CD14-positive monocyte (primary cell): ENCODE measurements at regions not wholly inside any gene's neighbourhood (a gene's known extent, or its start where the extent isn't known, plus 50 kb on each side); places are given as distances from the start of the nearest gene placed in this dataset.

Experiments used
- DNase-seq, 3 donors: peaks; one replicate each; pipeline ENCODE4 v3.0.0-alpha.2; 2011 to 2022
- H2AFZ ChIP-seq: 2 replicates; pipeline ENCODE4 v1.6.0; 2012; ENCODE audit warnings: mild to moderate bottlenecking, low read depth, low read length, inconsistent platforms; ENCODE audit not compliant: insufficient read depth, poor library complexity, severe bottlenecking
- H3K27ac ChIP-seq, 2 donors: 1 replicate in 1 of 2; 2 replicates in 1 of 2; pipeline ENCODE4 v1.5.1; 2012 to 2013; ENCODE audit warnings: low read length in 2 of 2, control low read depth in 1 of 2, inconsistent platforms in 1 of 2, low read depth in 1 of 2, mild to moderate bottlenecking in 1 of 2
- H3K27me3 ChIP-seq, 2 donors: one replicate each; pipeline versions ENCODE4 v1.6.0 to v1.6.1; 2011 to 2013; ENCODE audit warnings: low read length in 2 of 2; ENCODE audit not compliant: control insufficient read depth in 2 of 2, insufficient read depth in 2 of 2
- H3K36me3 ChIP-seq, 2 donors: replicated peaks in 1 of 2; 1 replicate in 1 of 2; 2 replicates in 1 of 2; pipeline versions ENCODE4 v1.5.1 to v1.6.1; 2012 to 2013; ENCODE audit warnings: low read length in 2 of 2, control low read depth in 1 of 2, inconsistent platforms in 1 of 2, mild to moderate bottlenecking in 1 of 2; ENCODE audit not compliant: insufficient read depth in 2 of 2, control insufficient read depth in 1 of 2
- H3K4me1 ChIP-seq, 2 donors: 1 replicate in 1 of 2; 2 replicates in 1 of 2; pipeline versions ENCODE4 v1.5.1 to v1.6.1; 2012 to 2013; ENCODE audit warnings: low read length in 2 of 2, control low read depth in 1 of 2, inconsistent platforms in 1 of 2, mild to moderate bottlenecking in 1 of 2, moderate library complexity in 1 of 2; ENCODE audit not compliant: insufficient read depth in 2 of 2, control insufficient read depth in 1 of 2
- H3K4me2 ChIP-seq: replicated peaks from 2 replicates; pipeline ENCODE3; 2012; ENCODE audit warnings: low read length, moderate library complexity, mild to moderate bottlenecking; ENCODE audit not compliant: poor library complexity, severe bottlenecking; ENCODE audit errors: extremely low read depth
- H3K4me3 ChIP-seq, 3 experiments: fragments of 200-600 bp in 1 of 3; sonication (generic) in 1 of 3; replicated peaks in 1 of 3; 1 replicate in 2 of 3; 2 replicates in 1 of 3; pipeline ENCODE4 v1.5.1; 2011 to 2013; ENCODE audit warnings: low read length in 3 of 3, mild to moderate bottlenecking in 3 of 3, control low read depth in 2 of 3, low read depth in 2 of 3, inconsistent platforms in 1 of 3, moderate library complexity in 1 of 3
- H3K79me2 ChIP-seq: 2 replicates; pipeline ENCODE4 v1.6.0; 2012; ENCODE audit warnings: mild to moderate bottlenecking, control low read depth, inconsistent platforms, low read length, moderate library complexity; ENCODE audit not compliant: insufficient read depth
- H3K9ac ChIP-seq: 2 replicates; pipeline ENCODE4 v1.6.0; 2017; ENCODE audit warnings: low read length, mild to moderate bottlenecking; ENCODE audit not compliant: insufficient read depth, poor library complexity, severe bottlenecking
- H3K9me3 ChIP-seq, 2 donors: replicated peaks in 1 of 2; 1 replicate in 1 of 2; 2 replicates in 1 of 2; pipeline versions ENCODE4 v1.5.1 to v1.6.1; 2012 to 2013; ENCODE audit warnings: low read length in 2 of 2, control low read depth in 1 of 2; ENCODE audit not compliant: control insufficient read depth in 1 of 2, insufficient read depth in 1 of 2
- H4K20me1 ChIP-seq: 2 replicates; pipeline ENCODE4 v1.6.0; 2012; ENCODE audit warnings: mild to moderate bottlenecking, low read length, control low read depth, moderate library complexity; ENCODE audit not compliant: insufficient read depth
- H3K27ac Mint-ChIP-seq, 7 donors: one replicate each; pipeline ENCODE4 v1.8.0; 2020; ENCODE audit warnings: mild to moderate bottlenecking in 7 of 7, mixed read lengths in 7 of 7, moderate library complexity in 6 of 7, inconsistent platforms in 2 of 7
- H3K27me3 Mint-ChIP-seq, 3 donors: one replicate each; pipeline ENCODE4 v1.8.0; 2021 to 2022; ENCODE audit warnings: low read depth in 3 of 3, mild to moderate bottlenecking in 3 of 3, mixed read lengths in 3 of 3, moderate library complexity in 3 of 3, inconsistent platforms in 1 of 3
- H3K36me3 Mint-ChIP-seq, 2 donors: one replicate each; pipeline ENCODE4 v1.8.0; 2020; ENCODE audit warnings: mixed read lengths in 2 of 2, inconsistent platforms in 1 of 2, mild to moderate bottlenecking in 1 of 2
- H3K4me1 Mint-ChIP-seq: one replicate; pipeline ENCODE4 v1.8.0; 2020; ENCODE audit warnings: mild to moderate bottlenecking, mixed read lengths
- H3K4me3 Mint-ChIP-seq, 2 donors: one replicate each; pipeline ENCODE4 v1.8.0; 2020; ENCODE audit warnings: mild to moderate bottlenecking in 2 of 2, mixed read lengths in 2 of 2, moderate library complexity in 1 of 2
- H3K9me3 Mint-ChIP-seq, 7 donors: one replicate each; pipeline ENCODE4 v1.8.0; 2020 to 2022; ENCODE audit warnings: mixed read lengths in 7 of 7, mild to moderate bottlenecking in 6 of 7, moderate library complexity in 6 of 7, inconsistent platforms in 2 of 7
- CTCF ChIP-seq: fragments of 200-600 bp; IDR thresholded peaks from one replicate; pipeline ENCODE4 v1.8.0; 2022; ENCODE audit warnings: antibody characterized with exemption, mild to moderate bottlenecking
- WGBS: methylation state at CpG from one replicate; pipeline ENCODE4 v1.1.5; 2013; ENCODE audit warnings: missing lambda C conversion rate; ENCODE audit not compliant: insufficient coverage; 5-methylcytosine and 5-hydroxymethylcytosine counted together
- intact Hi-C, 2 donors: fragments of 100-400 bp; cut with micrococcal nuclease; formaldehyde crosslinking; loops; one replicate each; pipeline versions ENCODE4 v1.15.0 to v1.15.1; 2023

GRCh38 chr6:76124018-76124417 is 51.6 kb upstream of the IMPG1 start:
- no peaks in the 10 kb centered on the region for H3K4me1 Mint-ChIP-seq
- H3K27ac Mint-ChIP-seq = no peak overlapping the region
- Histone ChIP-seq H3K79me2 (no peaks in the 10 kb centered on the region), H3K36me3 (no peaks in the 10 kb centered on the region), H3K4me1 (no peaks in the 10 kb centered on the region), H3K4me3 (no peak overlapping the region), H4K20me1 (no peaks in the 10 kb centered on the region), H3K9ac (no peak overlapping the region), H3K9me3 (peaks cover 9 to 10% of the 10 kb centered on the region in 2 donors), H3K4me2 (no peak overlapping the region), H3K27ac (no peak overlapping the region), H3K27me3 (no peaks in the 10 kb centered on the region), H2AFZ (no peak overlapping the region)
- intact Hi-C loops = no loop called here
- no CpG with 5 or more reads among the region's 1 CpG for WGBS
- no peak for DNase-seq
- peaks cover 4 to 21% (median 7%) of the 10 kb centered on the region in 7 donors for H3K9me3 Mint-ChIP-seq
- no peak for TF ChIP-seq CTCF
- H3K36me3 Mint-ChIP-seq = no peaks in the 10 kb centered on the region
- H3K4me3 Mint-ChIP-seq = no peak overlapping the region
- peaks cover 0 to 2% (median 0%) of the 10 kb centered on the region in 3 donors for H3K27me3 Mint-ChIP-seq
